Gastroesophageal sphincter (tissue), 4 donors: ENCODE measurements at regions not wholly inside any gene's neighbourhood (a gene's known extent, or its start where the extent isn't known, plus 50 kb on each side); places are given as distances from the start of the nearest gene placed in this dataset.

Source experiments
- ATAC-seq: fragments of 150-250 bp; one replicate; pipeline ENCODE4 v1.9.1; 2016; ENCODE audit warnings: mild to moderate bottlenecking, moderate library complexity
- H3K27ac ChIP-seq, 4 donors: fragments of 200-600 bp; sonication (generic) in 3 of 4; 1 replicate in 3 of 4; 2 replicates in 1 of 4; pipeline ENCODE4 v1.5.1; 2016 to 2019
- H3K27me3 ChIP-seq: fragments of 200-600 bp; sonication (generic); one replicate; pipeline ENCODE4 v1.5.1; 2019
- H3K36me3 ChIP-seq, 2 donors: fragments of 200-600 bp; sonication (generic); one replicate each; pipeline ENCODE4 v1.5.1; 2019; ENCODE audit warnings: control low read depth in 1 of 2
- H3K4me1 ChIP-seq, 3 donors: fragments of 200-600 bp; sonication (generic); 1 replicate in 2 of 3; 2 replicates in 1 of 3; pipeline ENCODE4 v1.5.1; 2016 to 2019; ENCODE audit warnings: control low read depth in 2 of 3
- H3K4me3 ChIP-seq, 2 donors: fragments of 200-600 bp; sonication (generic); one replicate each; pipeline ENCODE4 v1.5.1; 2019; ENCODE audit warnings: mild to moderate bottlenecking in 1 of 2, moderate library complexity in 1 of 2
- H3K9me3 ChIP-seq, 3 donors: fragments of 200-600 bp; sonication (generic); one replicate each; pipeline ENCODE4 v1.5.1; 2017 to 2019; ENCODE audit warnings: control low read depth in 2 of 3
- EP300 ChIP-seq: sonication (generic); formaldehyde crosslinking; IDR thresholded peaks from one replicate; pipeline ENCODE4 v1.6.1; 2017; ENCODE audit warnings: antibody characterized with exemption, mild to moderate bottlenecking
- POLR2A ChIP-seq, 2 donors: fragments of 450-650 bp; IDR thresholded peaks; one replicate each; pipeline ENCODE4 v1.6.1; 2017; ENCODE audit warnings: antibody characterized with exemption in 2 of 2, mild to moderate bottlenecking in 2 of 2, moderate library complexity in 1 of 2
- POLR2AphosphoS5 ChIP-seq: sonication (generic); formaldehyde crosslinking; IDR thresholded peaks from one replicate; pipeline ENCODE4 v1.6.1; 2017; ENCODE audit warnings: antibody characterized with exemption
- WGBS, 2 donors: methylation state at CpG; one replicate each; pipeline ENCODE4 v1.1.5; 2018; ENCODE audit warnings: low coverage in 1 of 2; 5-methylcytosine and 5-hydroxymethylcytosine counted together
- TF ChIP-seq, protein P1 (sequence below), 4 experiments: fragments of 200-600 bp in 2 of 4; fragments of 450-650 bp in 2 of 4; sonication (generic) in 1 of 4; IDR thresholded peaks; one replicate each; pipeline ENCODE4 v1.5.1; 2017 to 2019; ENCODE audit warnings: antibody characterized with exemption in 4 of 4, mild to moderate bottlenecking in 2 of 4, moderate library complexity in 2 of 4

DNA sequence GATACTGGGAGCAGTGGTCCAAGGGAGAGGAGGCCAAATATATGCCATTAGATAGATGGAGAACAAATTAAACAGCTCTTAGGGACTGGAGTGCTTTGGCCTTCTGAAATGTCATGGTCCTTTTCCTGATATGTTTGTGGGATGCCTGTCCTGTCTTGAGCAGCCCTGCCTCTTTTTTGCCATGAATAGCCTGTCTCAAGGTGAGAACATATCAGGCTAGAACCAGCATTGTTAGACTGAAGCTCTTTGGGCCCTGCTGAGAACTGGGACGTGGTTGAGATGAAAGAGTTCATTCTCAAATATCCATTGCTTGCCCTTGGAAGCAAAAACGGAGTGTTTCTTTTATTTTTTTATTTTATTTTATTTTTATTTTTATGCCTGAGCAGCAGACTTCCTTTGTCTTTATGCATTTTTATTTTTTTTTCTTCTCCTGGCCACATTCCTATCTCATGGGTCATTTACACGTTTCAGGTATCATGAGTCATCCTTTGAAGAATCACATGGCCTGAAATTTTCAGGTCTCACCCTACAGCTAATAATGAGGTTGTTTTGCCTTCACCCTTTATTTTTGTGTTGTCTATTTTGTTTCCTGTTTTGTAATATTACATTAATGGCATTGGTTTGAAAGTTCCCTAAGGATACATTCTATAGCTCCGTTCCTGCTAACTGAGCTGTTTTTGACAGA is 371.4 kb downstream of the PSAT1 start:
- TF ChIP-seq EP300 (no peak), POLR2AphosphoS5 (no peak), POLR2A (IDR thresholded peaks at IDR 0.05) (no peak)
- TF ChIP-seq, protein P1, sequence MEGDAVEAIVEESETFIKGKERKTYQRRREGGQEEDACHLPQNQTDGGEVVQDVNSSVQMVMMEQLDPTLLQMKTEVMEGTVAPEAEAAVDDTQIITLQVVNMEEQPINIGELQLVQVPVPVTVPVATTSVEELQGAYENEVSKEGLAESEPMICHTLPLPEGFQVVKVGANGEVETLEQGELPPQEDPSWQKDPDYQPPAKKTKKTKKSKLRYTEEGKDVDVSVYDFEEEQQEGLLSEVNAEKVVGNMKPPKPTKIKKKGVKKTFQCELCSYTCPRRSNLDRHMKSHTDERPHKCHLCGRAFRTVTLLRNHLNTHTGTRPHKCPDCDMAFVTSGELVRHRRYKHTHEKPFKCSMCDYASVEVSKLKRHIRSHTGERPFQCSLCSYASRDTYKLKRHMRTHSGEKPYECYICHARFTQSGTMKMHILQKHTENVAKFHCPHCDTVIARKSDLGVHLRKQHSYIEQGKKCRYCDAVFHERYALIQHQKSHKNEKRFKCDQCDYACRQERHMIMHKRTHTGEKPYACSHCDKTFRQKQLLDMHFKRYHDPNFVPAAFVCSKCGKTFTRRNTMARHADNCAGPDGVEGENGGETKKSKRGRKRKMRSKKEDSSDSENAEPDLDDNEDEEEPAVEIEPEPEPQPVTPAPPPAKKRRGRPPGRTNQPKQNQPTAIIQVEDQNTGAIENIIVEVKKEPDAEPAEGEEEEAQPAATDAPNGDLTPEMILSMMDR (IDR thresholded peaks at IDR 0.05): no peak
- whole genome bisulfite sequencing, 2 donors: 69 to 70% methylated on average over 4 of the region's 4 CpGs
- H3K9me3 ChIP-seq: no peaks in the 10 kb centered on the region
- H3K4me1 ChIP-seq: no peaks in the 10 kb centered on the region
- no peak overlapping the region for H3K4me3 ChIP-seq
- no peaks in the 10 kb centered on the region for H3K36me3 ChIP-seq
- H3K27me3 ChIP-seq: no peaks in the 10 kb centered on the region
- no peak for ATAC-seq
- no peak overlapping the region for H3K27ac ChIP-seq

DNA sequence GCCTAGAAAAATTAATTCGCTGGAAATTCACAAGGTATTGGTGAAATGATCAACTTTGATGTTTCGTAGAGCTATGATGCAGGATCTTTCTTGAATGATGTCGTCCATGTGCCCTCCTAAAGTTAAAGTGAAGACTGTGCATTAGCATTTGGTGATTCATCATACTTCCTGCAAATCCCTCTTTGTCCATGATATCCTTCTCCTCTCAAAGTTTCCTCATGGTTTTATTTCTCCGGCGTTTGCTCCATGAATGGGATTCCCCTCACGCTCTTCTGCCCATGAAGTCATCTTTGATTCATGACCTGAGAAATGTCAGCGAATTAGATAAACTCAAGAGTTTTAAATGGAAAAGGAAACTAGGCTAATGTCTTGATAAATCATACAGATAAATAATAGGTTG is 372.7 kb downstream of the PSAT1 start:
- ATAC-seq: no peak
- WGBS, 2 donors: 86 to 95% methylated on average over 5 to 7 of the region's 7 CpGs
- TF ChIP-seq EP300: no peak
- TF ChIP-seq, protein P1 (IDR thresholded peaks at IDR 0.05): no peak
- TF ChIP-seq POLR2A (IDR thresholded peaks at IDR 0.05): no peak
- TF ChIP-seq POLR2AphosphoS5: no peak

DNA sequence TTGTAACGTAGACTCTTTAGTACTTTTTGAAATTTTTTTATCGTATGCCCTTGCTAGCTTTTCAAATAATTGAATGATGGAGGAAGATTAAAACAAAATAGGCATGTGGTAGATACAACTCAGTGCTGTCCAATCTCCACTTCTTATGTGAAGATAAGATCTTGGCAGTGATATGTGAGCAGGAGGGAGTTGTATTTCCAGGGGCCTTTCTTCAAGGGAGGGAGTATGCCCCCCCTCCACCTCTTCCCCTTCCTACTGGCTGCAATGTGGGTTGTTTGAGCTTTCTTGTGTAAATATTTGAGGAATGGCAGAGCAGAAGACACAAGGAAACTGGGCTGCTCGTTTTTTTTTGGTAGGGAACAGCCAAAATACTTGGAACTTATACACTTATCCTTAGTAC is 374.9 kb downstream of the PSAT1 start:
- WGBS, 2 donors: 44 to 47% methylated on average over 3 of the region's 3 CpGs
- ATAC-seq: no peak
- Histone ChIP-seq H3K27ac (no peak overlapping the region), H3K36me3 (no peaks in the 10 kb centered on the region), H3K4me3 (no peak overlapping the region), H3K9me3 (no peaks in the 10 kb centered on the region), H3K27me3 (no peaks in the 10 kb centered on the region), H3K4me1 (no peaks in the 10 kb centered on the region)
- TF ChIP-seq EP300 (no peak), POLR2AphosphoS5 (no peak), POLR2A (IDR thresholded peaks at IDR 0.05) (no peak)
- TF ChIP-seq, protein P1 (IDR thresholded peaks at IDR 0.05): no peak

More for the DNA sequence above, 372.7 kb downstream of the PSAT1 start:
- no peaks in the 10 kb centered on the region for H3K36me3 ChIP-seq
- H3K4me3 ChIP-seq: no peak overlapping the region
- no peaks in the 10 kb centered on the region for H3K9me3 ChIP-seq
- H3K27ac ChIP-seq: no peak overlapping the region
- H3K27me3 ChIP-seq: no peaks in the 10 kb centered on the region
- H3K4me1 ChIP-seq: no peaks in the 10 kb centered on the region

DNA sequence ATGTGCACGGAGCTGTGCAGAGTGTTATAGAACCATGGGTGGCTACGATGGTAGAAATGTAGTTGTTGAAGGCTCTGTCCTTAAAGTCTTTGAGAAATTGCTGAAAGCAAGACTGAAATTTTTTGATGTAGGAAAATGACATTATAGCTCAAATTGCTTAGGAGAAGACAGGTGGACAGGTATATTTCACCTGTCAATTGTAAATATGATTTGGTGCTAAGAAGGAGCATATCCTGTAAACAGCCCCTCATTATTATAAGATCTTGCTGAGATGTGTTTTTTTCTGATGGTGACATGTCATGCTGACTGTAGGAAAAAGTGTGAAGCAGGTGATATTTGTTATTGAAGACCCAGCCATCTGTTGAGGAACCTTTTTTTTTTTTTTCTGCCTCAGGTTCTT is 377.9 kb downstream of the PSAT1 start:
- H3K9me3 ChIP-seq: no peaks in the 10 kb centered on the region
- H3K27ac ChIP-seq: no peak overlapping the region
- H3K4me3 ChIP-seq: no peak overlapping the region
- WGBS, 2 donors: 88 to 93% methylated on average over 2 of the region's 2 CpGs
- no peaks in the 10 kb centered on the region for H3K27me3 ChIP-seq
- ATAC-seq: no peak
- no peaks in the 10 kb centered on the region for H3K36me3 ChIP-seq
- TF ChIP-seq EP300 (no peak), POLR2A (IDR thresholded peaks at IDR 0.05) (no peak)
- TF ChIP-seq, protein P1 (IDR thresholded peaks at IDR 0.05): no peak
- no peaks in the 10 kb centered on the region for H3K4me1 ChIP-seq

DNA sequence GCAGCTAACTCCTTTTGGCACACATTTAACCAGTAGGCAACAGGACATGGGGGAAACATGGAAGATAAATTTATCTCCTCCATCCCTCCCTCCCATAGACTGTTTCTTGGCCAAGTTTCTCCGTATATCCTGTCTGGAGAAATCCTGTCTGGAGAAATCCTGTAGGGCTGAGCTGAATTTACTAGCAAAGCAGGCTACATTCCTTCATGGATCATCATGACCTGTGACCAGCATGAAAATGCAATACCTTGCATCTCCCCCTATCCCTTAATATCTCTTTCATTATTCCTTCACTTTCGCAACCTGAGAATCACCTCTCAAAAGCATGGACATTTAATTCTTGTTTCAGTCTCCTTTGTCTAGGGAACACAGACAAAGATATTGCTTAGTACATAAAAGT is 379.1 kb downstream of the PSAT1 start:
- ATAC-seq: no peak
- 78 to 83% methylated on average over 2 of the region's 2 CpGs for WGBS, 2 donors
- Histone ChIP-seq H3K9me3 (no peaks in the 10 kb centered on the region), H3K27ac (no peak overlapping the region), H3K36me3 (no peaks in the 10 kb centered on the region), H3K27me3 (no peaks in the 10 kb centered on the region), H3K4me3 (no peak overlapping the region), H3K4me1 (no peaks in the 10 kb centered on the region)
- TF ChIP-seq EP300 (no peak), POLR2AphosphoS5 (no peak), POLR2A (IDR thresholded peaks at IDR 0.05) (no peak)
- TF ChIP-seq, protein P1 (IDR thresholded peaks at IDR 0.05): no peak
